ENCODE measurements at regions not wholly inside any gene's neighbourhood (a gene's known extent, or its start where the extent isn't known, plus 50 kb on each side); places are given as distances from the start of the nearest gene placed in this dataset.

GRCh38 chr6:168242111-168242939 is 77.3 kb downstream of the DACT2 start:
- H3K36me3 ChIP-seq (ENCODE audit: control insufficient read depth, insufficient read depth, low read length), result no peaks in the 10 kb centered on the region
- DNase-seq, result no peak
- H3K27me3 Mint-ChIP-seq (ENCODE audit: insufficient read depth), result peaks cover 14% of the 10 kb centered on the region
- no peak overlapping the region for H3K27ac Mint-ChIP-seq
- no peak overlapping the region for H3K27ac ChIP-seq (ENCODE audit: low read depth, low read length)
- peaks cover 3% of the 10 kb centered on the region for H3K9me3 ChIP-seq (ENCODE audit: control insufficient read depth, low read length)
- no peaks in the 10 kb centered on the region for H3K27me3 ChIP-seq (ENCODE audit: control insufficient read depth, insufficient read depth, low read length, poor library complexity, severe bottlenecking)
- H3K4me3 Mint-ChIP-seq, result no peak overlapping the region
- no peaks in the 10 kb centered on the region for H3K36me3 Mint-ChIP-seq (ENCODE audit: low read depth)
- WGBS, 2 experiments (ENCODE audit: insufficient coverage in 1 of 2, insufficient read length in 1 of 2), result 94 to 96% methylated on average over 7 to 9 of the region's 9 CpGs
- H3K4me3 ChIP-seq (ENCODE audit: low read length), result no peak overlapping the region
- H3K9me3 Mint-ChIP-seq, result no peaks in the 10 kb centered on the region
- no peaks in the 10 kb centered on the region for H3K4me1 Mint-ChIP-seq
- H3K9ac ChIP-seq (ENCODE audit: extremely low read depth, low read length, poor library complexity, severe bottlenecking), result no peak overlapping the region
- no peak for TF ChIP-seq CTCF (conservative IDR thresholded peaks at IDR 0.05)
- no peaks in the 10 kb centered on the region for H3K4me1 ChIP-seq (ENCODE audit: control insufficient read depth, insufficient read depth, low read length)

- Mint-ChIP-seq H3K4me3 (no peak overlapping the region), H3K27me3 (ENCODE audit: insufficient read depth) (peaks cover 10% of the 10 kb centered on the region), H3K9me3 (no peaks in the 10 kb centered on the region), H3K36me3 (ENCODE audit: low read depth) (no peaks in the 10 kb centered on the region), H3K4me1 (no peaks in the 10 kb centered on the region), H3K27ac (no peak overlapping the region)
- Histone ChIP-seq H3K36me3 (ENCODE audit: control insufficient read depth, insufficient read depth, low read length) (no peaks in the 10 kb centered on the region), H3K27ac (ENCODE audit: low read depth, low read length) (no peak overlapping the region), H3K4me1 (ENCODE audit: control insufficient read depth, insufficient read depth, low read length) (no peaks in the 10 kb centered on the region), H3K27me3 (ENCODE audit: control insufficient read depth, insufficient read depth, low read length, poor library complexity, severe bottlenecking) (no peaks in the 10 kb centered on the region), H3K9me3 (ENCODE audit: control insufficient read depth, low read length) (peaks cover 3% of the 10 kb centered on the region), H3K4me3 (ENCODE audit: low read length) (no peak overlapping the region), H3K9ac (ENCODE audit: extremely low read depth, low read length, poor library complexity, severe bottlenecking) (no peak overlapping the region)
- no peak for DNase-seq
- TF ChIP-seq CTCF (conservative IDR thresholded peaks at IDR 0.05), result no peak
- 89 to 97% methylated on average over 4 to 5 of the region's 5 CpGs for WGBS, 2 experiments (ENCODE audit: insufficient coverage in 1 of 2, insufficient read length in 1 of 2)
Measured at GRCh38 chr6:168240160-168240559, 79.4 kb downstream of the DACT2 start.

- 79 to 81% methylated on average over 11 to 21 of the region's 21 CpGs for WGBS, 2 experiments (ENCODE audit: insufficient coverage in 1 of 2, insufficient read length in 1 of 2)
- Histone ChIP-seq H3K9me3 (ENCODE audit: control insufficient read depth, low read length) (peaks cover 3% of the 10 kb centered on the region), H3K4me1 (ENCODE audit: control insufficient read depth, insufficient read depth, low read length) (no peaks in the 10 kb centered on the region), H3K27ac (ENCODE audit: low read depth, low read length) (no peak overlapping the region), H3K27me3 (ENCODE audit: control insufficient read depth, insufficient read depth, low read length, poor library complexity, severe bottlenecking) (no peaks in the 10 kb centered on the region), H3K4me3 (ENCODE audit: low read length) (no peak overlapping the region), H3K36me3 (ENCODE audit: control insufficient read depth, insufficient read depth, low read length) (no peaks in the 10 kb centered on the region), H3K9ac (ENCODE audit: extremely low read depth, low read length, poor library complexity, severe bottlenecking) (no peak overlapping the region)
- Mint-ChIP-seq H3K4me3 (no peak overlapping the region), H3K27me3 (ENCODE audit: insufficient read depth) (peaks cover 8% of the 10 kb centered on the region), H3K27ac (no peak overlapping the region), H3K9me3 (no peaks in the 10 kb centered on the region), H3K36me3 (ENCODE audit: low read depth) (no peaks in the 10 kb centered on the region), H3K4me1 (no peaks in the 10 kb centered on the region)
- no peak for DNase-seq
- TF ChIP-seq CTCF (conservative IDR thresholded peaks at IDR 0.05), result no peak
Measured at GRCh38 chr6:168239044-168239773, 80.4 kb downstream of the DACT2 start.

Data from endodermal cell (in vitro differentiated cells).